Hepatic stellate cell (primary cell): ENCODE measurements at regions not wholly inside any gene's neighbourhood (a gene's known extent, or its start where the extent isn't known, plus 50 kb on each side); places are given as distances from the start of the nearest gene placed in this dataset.
"Not testable (repeated sequence)": the region's sequence is repeated elsewhere in the genome, so short reads cannot be mapped to it uniquely, and the experiment has no call there.

Experiments used
- DNase-seq: peaks from one replicate; pipeline ENCODE4 v3.0.0; 2011; ENCODE audit warnings: low spot score

GRCh38 chr11:96706761-96707160, 316.9 kb downstream of the JRKL start:
- no peak for DNase-seq

GRCh38 chr11:96707273-96707672, 317.5 kb downstream of the JRKL start:
- no peak for DNase-seq

GRCh38 chr11:96708219-96708878, 318.5 kb downstream of the JRKL start:
- no peak for DNase-seq

- no peak for DNase-seq
Measured at GRCh38 chr11:96713301-96713700, 323.5 kb downstream of the JRKL start.

GRCh38 chr11:96714689-96715088, 324.9 kb downstream of the JRKL start:
- DNase-seq: no peak

- no peak for DNase-seq
Measured at GRCh38 chr11:96715208-96715607, 325.4 kb downstream of the JRKL start.

- no peak for DNase-seq
Measured at GRCh38 chr11:96736601-96737000, 346.8 kb downstream of the JRKL start.

- no peak for DNase-seq
Measured at GRCh38 chr11:96738311-96738710, 348.5 kb downstream of the JRKL start.

GRCh38 chr11:96741068-96741467, 351.3 kb downstream of the JRKL start:
- peak; percentile 5 for DNase-seq

GRCh38 chr11:96744697-96745096, 354.9 kb downstream of the JRKL start:
- peak; percentile 9 for DNase-seq

GRCh38 chr11:96748639-96749370, 359.0 kb downstream of the JRKL start:
- peak; percentile 11 for DNase-seq

GRCh38 chr11:96751807-96752206, 362.0 kb downstream of the JRKL start:
- not testable (repeated sequence) for DNase-seq

- no peak for DNase-seq
Measured at GRCh38 chr11:96752221-96752620, 362.4 kb downstream of the JRKL start.

GRCh38 chr11:96753997-96754396, 364.2 kb downstream of the JRKL start:
- DNase-seq: no peak

GRCh38 chr11:96755209-96755608, 365.4 kb downstream of the JRKL start:
- DNase-seq: no peak

- no peak for DNase-seq
Measured at GRCh38 chr11:96755752-96756151, 365.9 kb downstream of the JRKL start.

GRCh38 chr11:96758957-96759356, 369.1 kb downstream of the JRKL start:
- no peak for DNase-seq

- DNase-seq: no peak
Measured at GRCh38 chr11:96760306-96760705, 370.5 kb downstream of the JRKL start.

- no peak for DNase-seq
Measured at GRCh38 chr11:96760815-96761214, 371.0 kb downstream of the JRKL start.

GRCh38 chr11:96761451-96761850, 371.6 kb downstream of the JRKL start:
- DNase-seq: no peak

- no peak for DNase-seq
Measured at GRCh38 chr11:96763244-96763643, 373.4 kb downstream of the JRKL start.

- DNase-seq: no peak
Measured at GRCh38 chr11:96778272-96778671, 388.5 kb downstream of the JRKL start.

- DNase-seq: no peak
Measured at GRCh38 chr11:96779030-96779429, 389.2 kb downstream of the JRKL start.

- DNase-seq: no peak
Measured at GRCh38 chr11:96781082-96781481, 391.3 kb downstream of the JRKL start.
